ENCODE measurements at regions not wholly inside any gene's neighbourhood (a gene's known extent, or its start where the extent isn't known, plus 50 kb on each side); places are given as distances from the start of the nearest gene placed in this dataset.

GRCh38 chr14:27573018-27573417, 975.2 kb upstream of the NOVA1 start:
- DNase-seq (ENCODE audit: insufficient read length, low spot score) (no peak), FAIRE-seq (no peak)
- TF ChIP-seq, protein P1, sequence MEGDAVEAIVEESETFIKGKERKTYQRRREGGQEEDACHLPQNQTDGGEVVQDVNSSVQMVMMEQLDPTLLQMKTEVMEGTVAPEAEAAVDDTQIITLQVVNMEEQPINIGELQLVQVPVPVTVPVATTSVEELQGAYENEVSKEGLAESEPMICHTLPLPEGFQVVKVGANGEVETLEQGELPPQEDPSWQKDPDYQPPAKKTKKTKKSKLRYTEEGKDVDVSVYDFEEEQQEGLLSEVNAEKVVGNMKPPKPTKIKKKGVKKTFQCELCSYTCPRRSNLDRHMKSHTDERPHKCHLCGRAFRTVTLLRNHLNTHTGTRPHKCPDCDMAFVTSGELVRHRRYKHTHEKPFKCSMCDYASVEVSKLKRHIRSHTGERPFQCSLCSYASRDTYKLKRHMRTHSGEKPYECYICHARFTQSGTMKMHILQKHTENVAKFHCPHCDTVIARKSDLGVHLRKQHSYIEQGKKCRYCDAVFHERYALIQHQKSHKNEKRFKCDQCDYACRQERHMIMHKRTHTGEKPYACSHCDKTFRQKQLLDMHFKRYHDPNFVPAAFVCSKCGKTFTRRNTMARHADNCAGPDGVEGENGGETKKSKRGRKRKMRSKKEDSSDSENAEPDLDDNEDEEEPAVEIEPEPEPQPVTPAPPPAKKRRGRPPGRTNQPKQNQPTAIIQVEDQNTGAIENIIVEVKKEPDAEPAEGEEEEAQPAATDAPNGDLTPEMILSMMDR (IDR thresholded peaks at IDR 0.05; ENCODE audit: insufficient read depth, missing control alignments): no peak

DNA sequence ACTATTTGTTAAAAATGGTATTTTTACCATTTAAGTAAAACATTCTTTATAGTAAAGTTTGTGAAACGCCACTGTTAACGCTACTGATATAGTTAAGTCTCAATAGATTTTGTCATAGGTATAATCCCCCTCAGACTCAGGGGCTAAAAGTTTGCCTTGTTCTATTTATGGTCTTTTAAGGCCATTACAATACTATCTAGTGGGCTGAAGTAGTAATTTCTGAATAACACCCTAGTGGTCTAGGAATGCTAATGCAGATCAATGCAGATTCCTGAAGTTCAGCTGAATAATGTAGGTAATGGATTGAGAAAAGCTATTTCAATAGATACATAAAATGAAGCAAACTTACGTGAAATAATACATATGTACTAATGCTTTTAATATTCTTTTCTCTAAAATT, 989.3 kb upstream of the NOVA1 start:
- DNase-seq (ENCODE audit: insufficient read length, low spot score) (no peak), FAIRE-seq (no peak)
- TF ChIP-seq, protein P1 (IDR thresholded peaks at IDR 0.05; ENCODE audit: insufficient read depth, missing control alignments): no peak

DNA sequence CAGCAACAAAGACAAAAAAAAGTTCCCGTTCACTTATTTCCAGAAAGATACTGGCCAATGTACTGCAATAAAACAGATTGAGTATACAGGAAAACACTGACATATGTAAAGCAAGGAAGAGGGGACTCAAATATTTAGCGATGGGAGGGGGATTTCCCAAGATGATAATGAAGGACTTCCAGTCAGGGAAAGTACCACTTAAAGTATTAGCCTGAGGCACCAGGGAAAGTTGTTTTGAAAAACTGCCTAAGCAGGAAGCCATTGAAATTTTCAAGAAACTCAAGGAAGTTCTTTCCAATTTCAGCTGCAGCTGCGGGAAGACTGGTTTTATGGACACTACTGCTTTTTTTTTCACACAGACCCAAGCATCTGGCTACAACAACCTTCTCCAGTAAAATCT, 1007.4 kb upstream of the NOVA1 start:
- TF ChIP-seq, protein P1 (IDR thresholded peaks at IDR 0.05; ENCODE audit: insufficient read depth, missing control alignments): no peak
- FAIRE-seq (no peak), DNase-seq (ENCODE audit: insufficient read length, low spot score) (no peak)

DNA sequence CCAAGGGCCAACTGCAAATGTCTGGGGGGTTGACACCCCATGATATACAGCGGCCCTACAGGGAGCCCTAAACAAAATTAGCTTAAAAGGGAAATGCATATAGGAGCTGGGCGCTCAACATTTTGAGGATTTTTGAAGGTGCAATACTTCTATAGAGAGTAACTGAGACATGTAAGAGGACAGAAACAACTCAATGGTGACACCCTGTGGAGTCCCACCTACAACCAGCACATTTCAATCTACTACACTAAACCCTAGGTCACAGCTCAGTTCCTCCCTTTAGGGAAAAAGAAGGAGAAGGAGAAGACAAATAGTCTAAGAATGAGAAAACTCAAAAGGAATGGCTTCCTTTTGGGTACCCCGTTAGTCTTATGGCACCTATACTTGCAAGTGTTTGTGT, 1010.5 kb upstream of the NOVA1 start:
- TF ChIP-seq, protein P1 (IDR thresholded peaks at IDR 0.05; ENCODE audit: insufficient read depth, missing control alignments): no peak
- FAIRE-seq (no peak), DNase-seq (ENCODE audit: insufficient read length, low spot score) (no peak)

GRCh38 chr14:27612121-27612520, 1014.3 kb upstream of the NOVA1 start:
- no peak for DNase-seq (ENCODE audit: insufficient read length, low spot score)
- no peak for FAIRE-seq
- TF ChIP-seq, protein P1 (IDR thresholded peaks at IDR 0.05; ENCODE audit: insufficient read depth, missing control alignments): no peak

DNA sequence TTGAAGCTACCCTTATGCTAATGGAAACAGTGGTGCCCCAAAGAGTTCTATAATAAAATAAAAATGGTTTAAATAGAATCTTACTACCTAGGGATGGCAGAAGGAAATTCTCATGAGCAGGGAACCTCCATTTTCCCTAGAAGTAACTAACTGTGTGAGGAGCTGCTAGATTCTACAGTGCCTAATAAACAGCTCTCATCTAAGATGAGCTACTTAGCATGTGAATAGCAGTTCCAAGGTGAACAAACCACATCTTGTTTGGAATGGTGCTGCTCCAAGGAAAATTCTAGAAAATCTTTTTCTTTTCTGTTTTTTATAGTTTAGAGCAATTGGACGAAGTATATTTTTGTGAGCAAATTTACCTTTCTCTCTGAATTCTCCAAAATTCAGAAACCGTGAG, 1015.3 kb upstream of the NOVA1 start:
- FAIRE-seq: no peak

DNA sequence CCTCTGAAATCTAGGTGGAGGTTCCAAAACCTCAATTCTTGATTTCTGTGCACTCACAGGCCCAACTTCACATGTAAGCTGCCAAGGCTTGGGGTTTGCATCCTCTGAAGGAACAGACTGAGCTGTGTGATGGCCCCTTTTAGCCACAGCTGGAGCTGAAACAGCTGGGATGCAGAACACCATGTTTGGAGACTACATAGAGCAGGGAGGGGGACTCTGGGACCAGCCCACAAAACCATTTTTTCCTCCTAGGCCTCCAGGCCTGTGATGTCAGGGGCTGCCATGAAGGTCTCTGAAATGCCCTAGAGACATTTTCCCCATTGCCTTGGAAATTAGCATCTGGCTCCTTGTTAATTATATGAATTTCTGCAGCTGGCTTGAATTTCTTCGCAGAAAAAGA, 1025.9 kb upstream of the NOVA1 start:
- TF ChIP-seq, protein P1 (IDR thresholded peaks at IDR 0.05; ENCODE audit: insufficient read depth, missing control alignments): no peak
- DNase-seq (ENCODE audit: insufficient read length, low spot score) (no peak), FAIRE-seq (no peak)

More for the DNA sequence above, 1015.3 kb upstream of the NOVA1 start:
- DNase-seq (ENCODE audit: insufficient read length, low spot score): no peak
- TF ChIP-seq, protein P1 (IDR thresholded peaks at IDR 0.05; ENCODE audit: insufficient read depth, missing control alignments): no peak
